T-helper 2 cell treated with Interferon-gamma antibody and Interleukin-4, amounts not matched to agents 100 ng/mL and 5 ng/mL, for 36 hours (primary cell): ENCODE measurements at regions not wholly inside any gene's neighbourhood (a gene's known extent, or its start where the extent isn't known, plus 50 kb on each side); places are given as distances from the start of the nearest gene placed in this dataset.

Experiments used
- intact Hi-C: fragments of 100-400 bp; cut with micrococcal nuclease; formaldehyde crosslinking; loops from one replicate; pipeline ENCODE4 v1.15.1; 2023

- intact Hi-C loops: no loop called here
Measured at GRCh38 chr13:24043590-24044350, 116.8 kb upstream of the SPATA13 start.

GRCh38 chr13:24045597-24045996 is 114.9 kb upstream of the SPATA13 start:
- intact Hi-C loops: no loop called here

- intact Hi-C loops: no loop called here
Measured at GRCh38 chr13:24050292-24050711, 110.2 kb upstream of the SPATA13 start.

GRCh38 chr13:24050796-24051715 is 109.5 kb upstream of the SPATA13 start:
- intact Hi-C loops: no loop called here

- intact Hi-C loops: loop anchor here (1.0 to 2.0 kb wide), 4 partner anchors 108 to 176 kb away; partner anchors contain the start of gene SPATA13
Measured at GRCh38 chr13:24052547-24053518, 107.7 kb upstream of the SPATA13 start.

GRCh38 chr13:24053519-24054251 is 106.8 kb upstream of the SPATA13 start:
- intact Hi-C loops: loop anchor here (1.0 to 2.0 kb wide), 4 partner anchors 107 to 175 kb away; partner anchors contain the start of gene SPATA13

- intact Hi-C loops: no loop called here
Measured at GRCh38 chr13:24056616-24057137, 103.8 kb upstream of the SPATA13 start.

GRCh38 chr13:24060993-24061392 is 99.5 kb upstream of the SPATA13 start:
- intact Hi-C loops: no loop called here

GRCh38 chr13:24063281-24063877 is 97.1 kb upstream of the SPATA13 start:
- intact Hi-C loops: no loop called here

GRCh38 chr13:24064371-24064770 is 96.1 kb upstream of the SPATA13 start:
- intact Hi-C loops: no loop called here

- intact Hi-C loops: no loop called here
Measured at GRCh38 chr13:24065176-24065575, 95.3 kb upstream of the SPATA13 start.

- intact Hi-C loops: no loop called here
Measured at GRCh38 chr13:24066405-24067295, 93.9 kb upstream of the SPATA13 start.

- intact Hi-C loops: no loop called here
Measured at GRCh38 chr13:24068472-24068871, 92.0 kb upstream of the SPATA13 start.

GRCh38 chr13:24071016-24071415 is 89.5 kb upstream of the SPATA13 start:
- intact Hi-C loops: no loop called here

GRCh38 chr13:24071423-24072075 is 89.0 kb upstream of the SPATA13 start:
- intact Hi-C loops: no loop called here

- intact Hi-C loops: no loop called here
Measured at GRCh38 chr13:24073657-24074056, 86.9 kb upstream of the SPATA13 start.

GRCh38 chr13:24074678-24075077 is 85.8 kb upstream of the SPATA13 start:
- intact Hi-C loops: no loop called here
